ENCODE measurements at regions not wholly inside any gene's neighbourhood (a gene's known extent, or its start where the extent isn't known, plus 50 kb on each side); places are given as distances from the start of the nearest gene placed in this dataset.

DNA sequence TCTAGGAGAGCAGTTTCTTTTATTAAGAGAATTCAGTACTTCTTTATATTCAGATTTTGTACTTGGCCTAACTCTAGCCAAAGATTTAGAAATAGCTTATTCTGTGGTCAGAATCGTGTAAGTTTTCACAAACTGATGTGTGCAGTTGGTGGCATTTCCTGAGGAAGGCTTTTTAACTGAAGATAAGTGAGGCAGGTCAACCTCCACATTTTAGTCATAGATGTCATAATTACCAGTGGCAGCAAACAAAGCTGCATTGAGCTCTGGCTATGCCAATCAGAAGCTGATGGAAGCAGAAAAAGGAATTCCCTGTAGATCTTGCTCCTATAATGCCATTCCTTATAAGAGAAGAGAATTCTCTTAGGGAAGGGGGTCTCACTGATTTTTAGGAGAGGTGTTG is 141.3 kb upstream of the SP8 start:
- TF ChIP-seq CTCF (IDR thresholded peaks at IDR 0.05) (no peak), POLR2A (IDR thresholded peaks at IDR 0.05) (no peak)
